ENCODE measurements at regions not wholly inside any gene's neighbourhood (a gene's known extent, or its start where the extent isn't known, plus 50 kb on each side); places are given as distances from the start of the nearest gene placed in this dataset.

DNA sequence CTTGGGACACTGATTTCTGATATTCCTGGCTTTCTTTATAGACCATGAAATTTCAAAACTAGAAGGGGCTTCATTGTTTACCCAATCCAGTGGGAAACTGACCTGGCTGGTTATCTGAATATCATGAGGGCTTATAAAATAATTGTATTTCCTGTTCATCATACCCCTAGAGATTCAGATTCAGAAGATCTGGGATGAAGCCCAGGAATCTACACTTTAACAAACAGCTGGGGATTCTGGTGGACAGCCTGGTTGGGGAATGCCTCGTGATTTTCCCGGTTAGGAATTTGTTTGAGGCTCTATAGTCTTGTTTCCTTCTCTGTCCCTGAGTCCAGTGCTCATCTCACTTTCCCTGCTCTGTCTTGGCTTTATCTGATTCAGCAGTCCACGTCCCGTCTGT lies 110.3 kb downstream of the ADRA2A start:
- dilution Hi-C loops (cut with HindIII; ENCODE audit: low sequenced_read_pairs, unreplicated experiment) = no loop called here
- Histone ChIP-seq H2AK9ac (replicated peaks; ENCODE audit: low read depth, low read length, poor library complexity) (no peak overlapping the region), H4K5ac (ENCODE audit: low read depth, low read length) (no peak overlapping the region), H3K4me1 (ENCODE audit: control insufficient read depth, insufficient read depth, low read length) (no peaks in the 10 kb centered on the region), H4K8ac (ENCODE audit: low read depth in 2 of 2, low read length in 2 of 2) (no peak overlapping the region), H3K23ac (ENCODE audit: low read depth, low read length) (no peak overlapping the region), H2BK20ac (ENCODE audit: low read depth, low read length) (no peak overlapping the region), H3K14ac (replicated peaks; ENCODE audit: low read depth, low read length) (no peak overlapping the region), H3K9me3 (ENCODE audit: control insufficient read depth, insufficient read depth, low read length) (0 out of 2 replicates have a peak, but pooled peaks cover 3% of the 10 kb centered on the region), H3K9me1 (ENCODE audit: insufficient read depth, low read length) (no peaks in the 10 kb centered on the region), H3K79me1 (ENCODE audit: low read depth in 1 of 2, low read length in 2 of 2) (no peaks in the 10 kb centered on the region), H3K9ac (ENCODE audit: low read depth, low read length) (no peak overlapping the region), H2AFZ (replicated peaks; ENCODE audit: low read length, poor library complexity) (no peak overlapping the region), H3K27ac (ENCODE audit: insufficient read depth, low read length) (no peak overlapping the region), H2BK5ac (ENCODE audit: low read depth, low read length, poor library complexity, severe bottlenecking) (no peak overlapping the region), H3K18ac (ENCODE audit: low read depth, low read length) (no peak overlapping the region), H4K20me1 (ENCODE audit: insufficient read depth, low read length) (no peaks in the 10 kb centered on the region), H3K36me3 (ENCODE audit: control insufficient read depth, insufficient read depth, low read length) (no peaks in the 10 kb centered on the region), H3K4me3 (ENCODE audit: insufficient read depth, low read depth, low read length) (no peak overlapping the region), H3K27me3 (ENCODE audit: control insufficient read depth, insufficient read depth, low read length) (no peaks in the 10 kb centered on the region), H3K4me2 (ENCODE audit: low read depth, low read length) (no peak overlapping the region), H3K4ac (ENCODE audit: low read depth, low read length) (no peak overlapping the region), H4K91ac (ENCODE audit: insufficient read depth, low read depth, low read length) (no peak overlapping the region), H2AK5ac (ENCODE audit: low read depth, low read length) (no peak overlapping the region), H2BK120ac (ENCODE audit: low read depth, low read length) (no peak overlapping the region), H3K56ac (ENCODE audit: extremely low read depth, insufficient read depth, low read length) (no peak overlapping the region), H2BK15ac (ENCODE audit: low read depth, low read length) (no peak overlapping the region)
- in situ Hi-C loops (cut with MboI; ENCODE audit: low sequenced_read_pairs) = no loop called here
- POLR2A ChIA-PET (ENCODE audit: unreplicated experiment) = no interaction called here
- BruUV-seq (replicated peaks) = no TSS peak
- CTCF ChIA-PET = no interaction called here
- TF ChIP-seq POLR2A (IDR thresholded peaks at IDR 0.05; ENCODE audit: low read depth, low read length) (no peak), BHLHE40 (IDR thresholded peaks at IDR 0.05; ENCODE audit: low read depth, low read length) (no peak), MXI1 (IDR thresholded peaks at IDR 0.05; ENCODE audit: borderline replicate concordance, low read depth, low read length) (no peak), SMC3 (IDR thresholded peaks at IDR 0.05; ENCODE audit: low read depth, low read length) (no peak), MAZ (IDR thresholded peaks at IDR 0.05; ENCODE audit: borderline replicate concordance, low read depth, low read length) (no peak), RAD21 (IDR thresholded peaks at IDR 0.05; ENCODE audit: low read length) (no peak), MAFK (IDR thresholded peaks at IDR 0.05; ENCODE audit: low read depth, low read length) (no peak), NFE2L2 (IDR thresholded peaks at IDR 0.05; ENCODE audit: low read depth, low read length) (no peak), CHD1 (IDR thresholded peaks at IDR 0.05; ENCODE audit: low read depth, low read length) (no peak), RCOR1 (IDR thresholded peaks at IDR 0.05; ENCODE audit: insufficient replicate concordance, low read length) (no peak), CEBPB (IDR thresholded peaks at IDR 0.05; ENCODE audit: low read depth, low read length) (no peak), FOS (IDR thresholded peaks at IDR 0.05; ENCODE audit: low read depth, low read length) (no peak), RFX5 (IDR thresholded peaks at IDR 0.05; ENCODE audit: low read depth, low read length) (no peak)
- TF ChIP-seq, protein P1, sequence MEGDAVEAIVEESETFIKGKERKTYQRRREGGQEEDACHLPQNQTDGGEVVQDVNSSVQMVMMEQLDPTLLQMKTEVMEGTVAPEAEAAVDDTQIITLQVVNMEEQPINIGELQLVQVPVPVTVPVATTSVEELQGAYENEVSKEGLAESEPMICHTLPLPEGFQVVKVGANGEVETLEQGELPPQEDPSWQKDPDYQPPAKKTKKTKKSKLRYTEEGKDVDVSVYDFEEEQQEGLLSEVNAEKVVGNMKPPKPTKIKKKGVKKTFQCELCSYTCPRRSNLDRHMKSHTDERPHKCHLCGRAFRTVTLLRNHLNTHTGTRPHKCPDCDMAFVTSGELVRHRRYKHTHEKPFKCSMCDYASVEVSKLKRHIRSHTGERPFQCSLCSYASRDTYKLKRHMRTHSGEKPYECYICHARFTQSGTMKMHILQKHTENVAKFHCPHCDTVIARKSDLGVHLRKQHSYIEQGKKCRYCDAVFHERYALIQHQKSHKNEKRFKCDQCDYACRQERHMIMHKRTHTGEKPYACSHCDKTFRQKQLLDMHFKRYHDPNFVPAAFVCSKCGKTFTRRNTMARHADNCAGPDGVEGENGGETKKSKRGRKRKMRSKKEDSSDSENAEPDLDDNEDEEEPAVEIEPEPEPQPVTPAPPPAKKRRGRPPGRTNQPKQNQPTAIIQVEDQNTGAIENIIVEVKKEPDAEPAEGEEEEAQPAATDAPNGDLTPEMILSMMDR (conservative IDR thresholded peaks at IDR 0.05; ENCODE audit: low read depth, low read length) = no peak
- TF ChIP-seq, protein P2, sequence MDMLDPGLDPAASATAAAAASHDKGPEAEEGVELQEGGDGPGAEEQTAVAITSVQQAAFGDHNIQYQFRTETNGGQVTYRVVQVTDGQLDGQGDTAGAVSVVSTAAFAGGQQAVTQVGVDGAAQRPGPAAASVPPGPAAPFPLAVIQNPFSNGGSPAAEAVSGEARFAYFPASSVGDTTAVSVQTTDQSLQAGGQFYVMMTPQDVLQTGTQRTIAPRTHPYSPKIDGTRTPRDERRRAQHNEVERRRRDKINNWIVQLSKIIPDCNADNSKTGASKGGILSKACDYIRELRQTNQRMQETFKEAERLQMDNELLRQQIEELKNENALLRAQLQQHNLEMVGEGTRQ (IDR thresholded peaks at IDR 0.05; ENCODE audit: low read depth, low read length) = no peak
- TF ChIP-seq, protein P3, sequence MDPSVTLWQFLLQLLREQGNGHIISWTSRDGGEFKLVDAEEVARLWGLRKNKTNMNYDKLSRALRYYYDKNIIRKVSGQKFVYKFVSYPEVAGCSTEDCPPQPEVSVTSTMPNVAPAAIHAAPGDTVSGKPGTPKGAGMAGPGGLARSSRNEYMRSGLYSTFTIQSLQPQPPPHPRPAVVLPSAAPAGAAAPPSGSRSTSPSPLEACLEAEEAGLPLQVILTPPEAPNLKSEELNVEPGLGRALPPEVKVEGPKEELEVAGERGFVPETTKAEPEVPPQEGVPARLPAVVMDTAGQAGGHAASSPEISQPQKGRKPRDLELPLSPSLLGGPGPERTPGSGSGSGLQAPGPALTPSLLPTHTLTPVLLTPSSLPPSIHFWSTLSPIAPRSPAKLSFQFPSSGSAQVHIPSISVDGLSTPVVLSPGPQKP (IDR thresholded peaks at IDR 0.05; ENCODE audit: borderline replicate concordance, low read depth, low read length) = no peak
- ATAC-seq (ENCODE audit: low read depth) = no peak
- no CpG with 5 or more reads among the region's 4 CpGs for WGBS, 2 experiments (ENCODE audit: extremely low coverage in 2 of 2, insufficient read length in 1 of 2)
- DNase-seq = no peak
- intact Hi-C loops (cut with micrococcal nuclease) = no loop called here
